Stimulated activated CD4-positive, alpha-beta T cell treated with anti-CD3 and anti-CD28 coated beads, Interleukin-4, amount 100 ng/mL, for 48 hours (primary cell): ENCODE measurements at regions not wholly inside any gene's neighbourhood (a gene's known extent, or its start where the extent isn't known, plus 50 kb on each side); places are given as distances from the start of the nearest gene placed in this dataset.
"Not testable (repeated sequence)": the region's sequence is repeated elsewhere in the genome, so short reads cannot be mapped to it uniquely, and the experiment has no call there.

Source experiments
- DNase-seq, 2 donors: peaks; one replicate each; pipeline ENCODE4 v3.0.0-alpha.2; 2020; ENCODE audit warnings: low read depth in 2 of 2

DNA sequence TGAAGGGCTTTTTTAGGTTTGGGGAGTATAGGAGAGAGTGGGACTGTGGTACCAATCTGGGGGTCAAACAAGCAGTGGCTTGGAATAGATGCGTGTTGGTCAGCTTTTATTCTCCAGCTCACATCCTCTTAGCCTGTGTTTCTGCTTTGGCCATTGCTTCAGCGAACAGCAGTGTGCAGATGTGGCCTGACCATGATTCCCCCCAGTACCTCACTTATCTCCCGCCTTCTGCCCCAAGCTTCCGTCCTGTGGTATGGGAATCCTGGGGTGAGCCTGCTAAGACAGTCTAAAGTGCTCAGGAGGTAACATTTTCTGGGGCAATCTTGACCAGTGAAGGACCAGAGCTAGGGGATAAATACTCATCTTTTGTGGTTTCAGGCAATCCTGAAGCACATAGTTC lies 84.9 kb upstream of the TNP1 start:
- DNase-seq: no peak

DNA sequence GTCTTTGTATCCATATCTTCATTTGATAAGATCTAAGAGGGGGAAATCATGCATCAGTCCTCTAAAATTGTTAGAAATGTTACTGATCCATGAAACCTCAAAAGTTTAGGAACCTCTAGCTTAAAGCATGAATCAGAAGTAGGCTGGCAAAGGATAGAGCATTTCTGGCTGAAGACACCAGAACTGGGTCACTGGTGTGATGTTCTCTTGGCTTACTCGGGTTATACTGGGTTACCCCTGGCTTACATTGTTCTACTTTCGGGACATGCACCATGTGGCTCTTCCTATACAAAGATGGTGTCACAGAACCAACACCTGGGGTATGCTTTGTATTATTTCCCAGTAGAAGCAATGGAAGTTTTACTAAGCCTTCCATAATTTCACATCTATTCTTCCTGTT lies 83.2 kb upstream of the TNP1 start:
- DNase-seq: no peak

DNA sequence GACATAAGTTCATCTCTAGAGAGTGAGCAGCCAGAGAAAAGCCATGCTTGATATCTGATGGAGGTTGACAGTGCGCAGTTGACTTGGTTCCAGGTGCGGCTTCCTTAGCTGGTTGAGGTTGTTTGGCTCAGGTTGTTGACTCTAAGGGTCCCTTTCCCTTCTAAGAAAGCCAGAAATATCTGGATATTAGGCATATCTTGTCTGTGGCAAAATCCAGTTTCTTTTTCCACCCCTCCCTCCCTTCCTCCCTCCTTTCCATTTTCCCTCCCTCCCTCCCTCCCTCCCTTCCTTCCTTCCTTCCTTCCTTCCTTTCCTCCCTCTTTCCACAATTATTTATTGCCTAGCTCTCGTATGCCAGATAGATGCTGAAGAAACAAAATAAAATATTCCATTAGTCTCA lies 82.6 kb upstream of the TNP1 start:
- no peak for DNase-seq

DNA sequence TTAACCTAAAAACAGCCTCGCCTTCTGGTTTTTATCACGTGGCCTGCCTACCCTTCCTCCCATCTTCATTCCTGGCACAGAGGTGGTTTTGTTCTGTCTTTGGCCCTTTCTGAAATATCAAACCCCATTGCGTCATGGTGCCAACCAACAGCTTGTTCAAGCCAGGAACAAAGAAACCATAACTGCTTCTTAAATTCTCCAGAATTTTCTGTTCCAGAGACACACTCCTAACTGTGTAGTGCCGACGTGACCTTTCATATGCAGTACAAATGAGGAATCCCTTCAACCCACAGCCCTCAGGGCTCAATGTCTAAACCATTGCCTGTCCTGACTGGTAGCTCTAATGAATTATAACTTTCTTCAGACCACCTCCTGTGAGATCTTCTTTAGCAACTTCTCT lies 82.2 kb upstream of the TNP1 start:
- DNase-seq: no peak

DNA sequence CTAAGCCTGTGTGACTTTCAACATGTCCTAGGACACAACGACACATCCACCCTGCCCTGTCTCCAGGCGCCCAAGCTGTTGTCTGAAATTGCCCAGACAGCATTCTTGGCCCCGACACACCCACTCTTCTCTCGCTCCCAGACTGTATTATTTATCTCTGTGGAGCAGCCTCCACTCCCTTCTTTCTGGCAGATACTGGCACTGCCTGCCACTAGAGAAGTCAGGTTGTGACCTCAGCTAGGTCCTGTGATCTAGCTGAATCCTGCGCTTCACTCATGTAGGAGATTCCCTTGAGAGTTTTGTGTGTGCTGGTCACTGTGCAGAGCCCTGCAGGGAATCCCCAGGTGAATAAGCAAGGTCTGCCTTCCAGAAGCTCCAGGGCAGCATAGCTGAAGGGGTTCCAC lies 77.1 kb upstream of the TNP1 start:
- no peak for DNase-seq

DNA sequence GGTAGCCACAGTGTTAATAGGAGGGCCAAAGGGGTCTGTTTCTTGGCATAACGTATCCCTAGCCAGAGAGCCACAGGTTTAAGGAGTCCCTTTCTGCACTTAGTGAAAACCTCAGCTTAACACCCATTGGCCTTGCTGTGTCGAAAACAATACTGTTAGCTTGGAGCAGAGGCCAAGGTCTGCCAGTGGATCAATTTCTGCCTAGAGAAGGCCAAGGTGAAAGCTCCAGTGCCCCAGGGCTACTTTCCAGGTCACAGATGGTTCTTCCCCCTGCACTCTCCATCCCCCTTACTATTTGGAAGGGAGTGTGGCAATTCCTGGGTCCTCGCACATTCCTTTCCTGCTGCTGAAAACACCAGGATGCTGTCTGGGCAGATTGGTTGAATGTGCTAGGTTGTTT lies 74.8 kb upstream of the TNP1 start:
- DNase-seq: no peak

DNA sequence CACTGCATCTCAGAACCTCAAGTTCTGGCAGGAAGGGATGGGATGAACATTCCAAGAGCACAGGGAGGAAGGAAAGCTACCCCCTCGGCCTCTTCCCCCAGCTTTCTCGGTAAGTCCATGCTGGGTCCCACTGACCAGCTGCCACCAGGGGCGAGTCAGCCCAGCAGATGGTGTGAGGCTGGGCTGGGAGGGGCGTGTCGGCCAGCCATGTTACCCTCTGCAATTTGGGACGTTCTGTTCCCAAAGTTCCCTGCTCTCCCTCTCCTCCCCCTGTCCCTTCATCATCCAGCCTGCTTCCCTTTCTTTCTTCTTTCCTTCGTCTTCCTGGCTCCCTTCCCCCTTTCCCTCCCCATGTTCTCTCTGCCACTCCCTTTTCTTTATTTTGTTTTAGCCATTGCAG lies 74.3 kb upstream of the TNP1 start:
- no peak for DNase-seq

DNA sequence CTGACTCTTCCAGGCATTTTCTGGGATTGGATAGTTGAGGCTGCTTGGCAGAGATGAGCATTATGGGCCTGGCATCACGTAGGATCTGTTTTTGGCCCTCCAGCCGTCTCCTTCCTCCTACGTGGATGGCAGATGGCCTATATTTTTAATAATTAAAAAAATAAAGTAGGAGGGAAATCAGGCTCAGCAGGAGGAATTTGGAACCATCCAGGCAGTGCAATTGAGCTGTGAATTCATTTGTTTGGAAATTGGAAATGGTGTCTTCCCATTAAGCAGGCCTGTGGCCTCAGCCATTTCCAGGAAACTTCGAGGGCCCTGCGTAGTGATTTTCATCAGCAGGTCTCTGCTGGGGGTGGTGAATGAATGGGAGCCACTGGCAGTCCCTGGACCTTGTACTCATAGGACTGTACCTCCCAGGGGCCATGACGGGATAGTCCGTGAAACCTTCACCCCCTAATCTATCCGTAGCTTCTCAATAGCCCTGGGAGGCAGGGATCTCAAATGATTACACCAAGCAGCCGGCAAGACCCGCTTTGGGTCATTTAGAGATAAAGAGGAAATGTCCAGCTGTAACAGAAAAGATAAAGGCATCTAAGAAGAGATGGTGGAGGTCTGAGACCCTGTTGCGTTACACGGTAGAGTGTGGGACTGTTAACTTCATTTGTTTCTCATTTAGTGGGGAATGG lies 73.1 kb upstream of the TNP1 start:
- DNase-seq: no peak

DNA sequence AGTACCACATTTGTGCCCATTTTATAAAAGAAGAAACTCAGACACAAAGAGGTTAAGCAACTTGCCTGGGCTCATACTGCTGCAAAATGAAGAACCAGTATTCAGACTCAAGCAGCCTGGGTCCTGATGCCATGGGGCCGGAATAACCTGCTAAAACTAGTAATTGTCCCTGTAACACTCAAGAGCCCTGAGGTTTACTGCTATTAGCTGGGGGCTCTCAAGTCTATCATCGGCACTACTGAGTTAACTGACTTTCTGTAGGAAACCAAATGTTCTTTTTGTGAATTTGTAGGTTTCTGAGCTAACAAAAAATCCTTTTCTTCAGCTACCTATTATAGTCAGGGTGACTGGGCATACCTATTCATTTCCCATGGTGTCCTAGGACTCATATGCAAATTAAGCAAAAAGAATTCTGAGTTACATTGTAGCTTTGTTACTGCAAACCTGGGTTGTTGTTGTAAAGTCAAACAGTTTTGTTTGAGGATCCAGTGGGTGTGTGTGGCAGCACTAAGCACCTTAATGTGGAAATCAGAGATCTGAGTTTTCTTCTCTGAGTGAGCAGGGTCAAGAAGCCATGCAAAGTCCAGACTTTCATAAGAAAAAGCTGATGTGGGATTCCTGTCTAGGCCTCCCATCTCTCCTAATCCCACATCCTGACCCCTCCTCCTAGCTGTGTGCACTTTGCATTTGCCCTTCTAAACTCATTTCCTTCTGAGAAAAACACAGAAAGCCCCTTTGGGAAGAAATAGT lies 72.4 kb upstream of the TNP1 start:
- DNase-seq: no peak

DNA sequence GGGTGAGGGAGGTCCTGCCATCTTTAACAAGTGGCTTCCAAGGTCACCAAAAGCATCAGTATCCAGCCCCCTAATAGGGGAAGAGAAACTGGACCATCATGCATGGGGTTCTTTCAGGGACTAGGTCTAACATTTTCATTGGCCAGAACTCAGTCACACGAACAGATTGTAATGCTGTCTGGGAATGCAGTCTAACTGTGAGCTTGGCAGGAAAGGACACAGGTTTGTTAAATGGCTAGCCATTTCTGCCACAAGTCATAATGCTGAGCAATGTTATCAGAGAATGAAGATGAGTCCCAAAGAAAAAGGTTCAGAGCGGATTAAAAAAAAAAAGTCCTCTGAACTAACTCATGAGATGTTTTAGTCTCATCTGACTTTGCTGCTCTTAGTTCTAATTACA lies 70.9 kb upstream of the TNP1 start:
- no peak for DNase-seq

DNA sequence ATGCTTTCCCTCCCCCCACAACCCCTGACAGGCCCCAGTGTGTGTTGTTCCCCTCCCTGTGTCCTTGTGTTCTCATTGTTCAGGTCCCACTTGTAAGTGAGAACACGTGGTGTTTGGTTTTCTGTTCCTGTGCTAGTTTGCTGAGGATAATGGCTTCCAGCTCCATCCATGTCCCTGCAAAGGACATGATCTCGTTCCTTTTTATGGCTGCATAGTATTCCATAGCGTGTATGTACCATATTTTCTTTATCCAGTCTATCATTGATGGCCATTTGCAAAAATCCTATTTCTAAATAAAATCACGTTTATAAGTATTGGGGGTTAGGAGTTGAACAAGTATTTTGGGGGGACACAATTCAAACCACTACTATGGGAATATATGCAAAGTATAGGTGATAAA lies 69.5 kb upstream of the TNP1 start:
- DNase-seq: not testable (repeated sequence)

DNA sequence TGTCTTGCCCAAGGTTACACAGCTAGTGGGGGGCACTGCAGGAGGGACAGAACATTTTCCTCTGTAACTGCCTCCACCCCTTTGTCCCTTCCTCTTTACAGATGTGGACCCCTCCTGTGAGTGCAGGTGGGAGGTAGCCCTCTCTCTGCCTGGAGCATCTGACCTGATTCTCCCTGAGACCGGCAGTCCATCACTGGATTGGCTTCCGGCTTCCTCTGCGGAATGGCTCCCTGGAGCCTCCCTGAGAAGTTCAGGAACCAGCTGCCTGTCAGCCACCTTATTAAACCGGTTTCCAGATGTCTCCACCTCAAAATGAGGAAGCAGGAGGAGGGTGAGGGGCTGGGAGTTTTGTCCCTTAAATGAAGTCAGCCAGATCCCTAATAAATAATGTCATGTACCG lies 67.3 kb upstream of the TNP1 start:
- no peak for DNase-seq

DNA sequence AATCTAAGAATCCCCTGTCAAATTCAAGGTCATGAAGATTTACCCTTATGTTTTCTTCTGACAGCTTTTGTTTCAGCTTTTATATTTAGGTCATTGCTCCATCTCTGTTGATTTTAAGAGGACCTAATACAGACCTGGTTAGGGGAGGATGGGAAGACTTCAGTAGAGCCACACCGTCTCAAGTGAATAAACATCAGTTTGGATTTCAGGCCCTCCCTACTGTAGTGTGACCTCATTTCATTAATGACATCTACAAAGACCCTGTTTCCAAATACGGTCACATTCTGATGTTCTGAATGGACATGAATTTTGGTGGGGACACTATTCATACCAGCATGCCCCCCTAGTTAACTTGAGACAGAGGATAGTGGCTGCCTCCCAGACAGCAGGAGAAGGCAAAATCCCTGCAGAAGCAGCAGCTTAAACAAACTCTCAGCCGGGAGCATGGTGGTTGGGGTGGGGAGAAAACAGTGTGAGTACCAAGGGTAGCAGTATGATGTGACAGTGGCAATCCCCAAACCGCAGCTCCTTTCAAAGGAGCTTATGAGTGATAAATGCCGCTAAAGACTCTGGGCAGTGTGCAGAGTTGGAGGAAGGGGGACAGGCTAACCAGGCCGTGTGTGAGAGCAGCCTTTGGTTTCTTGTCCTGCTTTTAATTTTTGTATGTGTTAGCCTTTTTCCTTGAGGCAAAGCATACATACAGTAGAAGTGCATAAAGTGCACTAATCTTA lies 65.9 kb upstream of the TNP1 start:
- DNase-seq: no peak

DNA sequence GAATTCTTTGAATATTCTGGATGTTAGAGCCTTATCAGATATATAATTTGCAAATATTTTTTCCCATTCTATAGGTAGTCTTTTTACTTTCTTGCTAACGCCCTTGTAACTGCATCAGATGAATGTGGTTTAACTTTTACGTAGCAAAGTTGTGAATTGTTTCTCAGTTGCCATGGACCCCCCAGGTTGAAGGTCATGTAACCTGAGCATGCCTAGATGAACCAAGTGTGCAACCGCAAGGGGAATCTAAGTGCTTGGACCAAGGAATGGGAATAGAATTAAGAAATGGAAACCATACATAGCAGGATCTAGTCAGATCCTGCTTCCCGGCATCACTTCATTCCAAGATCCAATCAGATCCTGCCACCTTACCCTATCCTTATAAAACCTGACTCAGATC lies 65.1 kb upstream of the TNP1 start:
- no peak for DNase-seq

DNA sequence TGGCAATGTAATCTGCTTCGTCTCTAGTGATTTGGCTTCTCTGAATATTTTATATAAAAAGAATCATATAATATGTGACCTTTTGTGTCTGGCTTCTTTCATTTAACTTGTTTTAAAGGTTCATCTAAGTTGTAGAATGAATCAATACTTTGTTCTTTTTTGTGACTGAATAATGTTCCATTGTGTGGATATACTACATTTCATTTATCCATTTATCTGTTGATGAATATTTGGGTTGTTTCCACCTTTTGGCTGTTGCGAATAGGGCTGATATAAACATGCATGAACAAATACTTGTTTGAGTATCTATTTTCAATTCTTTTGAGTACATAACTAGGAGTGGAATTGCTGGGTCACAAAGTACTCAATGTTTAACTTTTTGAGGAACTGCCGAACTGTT lies 63.8 kb upstream of the TNP1 start:
- no peak for DNase-seq

DNA sequence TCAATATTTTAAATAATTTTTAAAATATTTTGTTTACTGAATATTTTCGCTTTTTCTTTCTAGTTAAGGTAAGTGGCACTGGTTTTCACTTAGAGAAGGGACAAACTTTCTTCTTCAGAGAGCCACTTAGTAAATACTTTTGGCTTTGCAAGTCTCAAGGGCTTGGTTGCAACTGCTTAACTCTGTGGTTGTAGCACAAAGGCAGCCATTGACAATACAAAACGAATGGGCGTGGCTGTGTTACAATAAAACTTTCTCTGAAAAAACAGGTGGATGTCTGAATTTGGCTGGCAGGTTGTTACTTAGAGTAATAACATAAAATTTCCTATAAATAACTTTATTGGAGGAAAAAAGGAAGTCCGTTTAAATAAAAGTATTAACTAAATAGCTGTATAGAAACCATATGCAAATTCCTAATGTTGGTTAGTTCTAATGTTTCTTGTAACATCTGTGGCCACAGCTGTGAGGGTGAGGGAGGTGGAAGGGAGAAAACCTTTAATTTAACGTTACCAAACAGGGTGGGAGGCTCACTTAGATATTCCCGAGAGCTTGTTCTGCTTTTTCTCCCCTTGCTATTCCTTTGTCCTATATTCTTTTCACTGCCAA lies 62.4 kb upstream of the TNP1 start:
- DNase-seq: no peak

DNA sequence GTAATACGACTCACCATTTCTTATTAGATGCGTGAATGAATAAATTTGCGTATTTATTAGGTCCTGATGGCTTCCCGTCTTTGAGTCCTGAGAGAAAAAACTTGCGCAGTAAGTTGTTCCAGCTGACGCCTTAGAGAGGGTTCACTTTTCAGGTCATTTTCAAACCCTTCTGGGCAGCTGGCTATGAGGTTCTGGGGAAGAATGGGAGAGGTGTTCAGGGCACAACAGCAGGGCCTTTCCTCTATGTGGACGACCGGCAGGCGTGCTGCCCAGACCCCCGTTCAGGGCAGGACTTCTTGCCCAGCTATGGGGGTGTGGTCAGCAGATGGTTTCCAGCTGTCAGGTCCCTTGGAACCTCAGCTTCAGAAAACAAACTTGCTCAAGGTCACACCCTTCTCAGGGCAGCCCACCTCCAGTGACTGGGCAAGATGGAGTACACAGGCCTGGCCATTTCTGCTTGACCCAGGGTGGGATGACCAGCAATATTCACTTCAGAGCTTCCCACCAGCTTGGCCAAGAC lies 61.1 kb upstream of the TNP1 start:
- DNase-seq: no peak

DNA sequence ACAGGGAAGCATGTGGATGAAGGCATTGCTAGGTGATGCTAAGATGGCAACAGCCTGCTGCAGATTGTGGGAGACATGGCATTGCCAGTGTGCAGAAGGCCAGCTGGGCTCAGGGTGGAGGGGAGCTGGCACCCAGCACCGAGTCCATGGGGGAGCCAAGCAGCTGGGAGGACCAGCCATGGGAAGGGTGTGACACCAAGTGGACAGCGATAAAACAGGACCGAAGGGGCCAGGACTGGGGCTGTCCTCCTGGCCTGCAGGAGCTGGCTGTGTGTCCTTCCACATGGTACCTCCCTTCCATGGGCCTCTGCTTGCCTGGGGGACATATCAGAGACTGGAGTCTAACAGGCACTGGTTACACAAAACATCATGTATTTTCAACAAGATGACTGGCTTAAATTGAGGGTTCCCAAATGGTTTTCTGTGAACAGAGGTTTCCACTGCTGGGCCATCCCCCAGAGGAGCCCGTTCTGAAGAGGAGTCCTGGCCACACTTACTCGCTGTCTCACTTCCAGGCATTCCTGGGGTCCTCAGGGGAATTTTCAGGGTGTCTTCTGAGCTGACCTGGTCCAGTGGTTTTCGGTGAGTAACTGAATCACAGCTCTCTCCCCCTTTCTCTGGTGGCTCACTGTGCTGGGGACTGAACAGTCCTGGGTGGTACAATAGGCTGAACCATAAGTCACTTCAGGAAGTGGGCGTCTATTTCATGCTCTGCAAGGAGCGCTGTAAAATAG lies 60.4 kb upstream of the TNP1 start:
- DNase-seq: no peak

DNA sequence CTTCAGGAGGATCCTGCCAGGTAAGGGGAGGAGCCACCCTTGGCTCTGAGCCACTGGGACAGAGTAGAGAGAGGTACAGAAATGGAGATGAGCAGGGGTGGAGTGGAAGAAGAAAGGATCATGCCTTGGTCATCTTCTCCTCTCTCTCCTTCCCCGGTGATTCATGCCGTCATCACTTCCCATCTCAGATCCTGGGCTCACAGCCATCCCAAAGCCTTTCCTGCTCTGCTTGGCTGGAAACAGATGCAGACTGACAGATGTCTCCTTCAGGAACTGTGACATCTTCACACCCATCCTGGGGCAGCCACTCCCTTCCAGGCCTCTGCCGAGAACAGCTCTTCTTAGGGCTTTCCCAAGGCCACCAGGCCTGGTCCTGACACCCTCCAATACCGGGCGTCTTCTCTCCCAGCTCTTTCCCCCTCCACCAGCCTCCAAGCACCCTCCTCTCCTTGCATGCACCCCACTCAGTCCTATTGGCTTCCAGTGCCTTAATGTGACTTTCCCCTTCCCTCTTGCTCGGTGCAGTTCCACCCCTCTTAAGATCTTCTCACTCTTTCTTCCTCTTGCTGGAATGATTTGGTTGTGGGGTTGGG lies 58.3 kb upstream of the TNP1 start:
- no peak for DNase-seq

DNA sequence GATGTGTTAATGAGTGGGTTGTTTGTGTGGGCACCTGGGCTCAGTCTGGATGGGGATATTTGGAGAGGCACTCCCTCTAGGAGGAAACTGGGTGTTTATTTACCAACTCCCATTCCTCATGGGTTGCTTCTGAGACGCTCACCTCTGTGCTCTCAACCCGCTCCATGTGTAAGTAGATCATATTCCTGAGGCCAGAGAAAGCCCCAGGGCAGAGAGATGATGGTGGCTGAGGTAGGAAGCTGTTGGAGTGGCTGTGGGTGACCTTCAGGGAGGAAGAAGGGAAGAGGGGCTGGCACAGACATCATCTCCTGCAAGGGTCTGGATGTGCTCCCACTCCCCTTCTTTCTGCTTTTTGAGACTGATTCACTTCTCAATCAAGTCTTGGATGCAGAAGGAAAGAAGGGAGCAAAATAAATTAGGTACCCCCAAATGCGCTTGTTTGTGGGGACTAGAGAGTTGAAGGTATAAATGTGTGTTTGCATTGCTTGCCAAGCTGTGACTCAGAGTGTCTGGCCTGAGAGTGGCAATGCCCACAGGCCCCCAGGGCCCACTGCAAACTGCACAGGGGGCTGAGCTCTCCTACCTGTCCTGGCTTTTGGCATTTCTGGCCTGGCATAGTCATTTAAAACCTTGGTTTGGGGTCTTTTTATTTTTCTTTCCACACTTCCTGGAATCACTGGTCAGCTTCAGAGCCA lies 57.2 kb upstream of the TNP1 start:
- no peak for DNase-seq
